ES-I3 (cell line): ENCODE measurements at regions not wholly inside any gene's neighbourhood (a gene's known extent, or its start where the extent isn't known, plus 50 kb on each side); places are given as distances from the start of the nearest gene placed in this dataset.

Experiments used
- H3K36me3 ChIP-seq: 2 replicates; pipeline ENCODE4 v1.6.1; 2013; ENCODE audit warnings: mild to moderate bottlenecking, low read length, control low read depth, moderate library complexity; ENCODE audit not compliant: insufficient read depth
- H3K4me1 ChIP-seq: 2 replicates; pipeline ENCODE4 v1.6.1; 2013; ENCODE audit warnings: mild to moderate bottlenecking, control low read depth, low read length; ENCODE audit not compliant: insufficient read depth
- H3K9ac ChIP-seq: 2 replicates; pipeline ENCODE4 v1.6.1; 2013; ENCODE audit warnings: low read depth, mild to moderate bottlenecking, low read length, moderate library complexity
- H3K9me3 ChIP-seq: 2 replicates; pipeline ENCODE4 v1.6.1; 2013; ENCODE audit warnings: mild to moderate bottlenecking, low read length, moderate library complexity; ENCODE audit not compliant: control insufficient read depth, insufficient read depth

GRCh38 chr1:81230983-81231728 lies 569.6 kb upstream of the ADGRL2 start:
- H3K36me3 ChIP-seq: no peaks in the 10 kb centered on the region
- peaks cover 24% of the 10 kb centered on the region for H3K4me1 ChIP-seq
- H3K9ac ChIP-seq: no peak overlapping the region
- H3K9me3 ChIP-seq: no peaks in the 10 kb centered on the region

GRCh38 chr1:81228926-81229325 lies 571.8 kb upstream of the ADGRL2 start:
- Histone ChIP-seq H3K4me1 (peaks cover 29% of the 10 kb centered on the region), H3K36me3 (no peaks in the 10 kb centered on the region), H3K9ac (no peak overlapping the region), H3K9me3 (no peaks in the 10 kb centered on the region)

GRCh38 chr1:81226603-81226928 lies 574.2 kb upstream of the ADGRL2 start:
- Histone ChIP-seq H3K9me3 (no peaks in the 10 kb centered on the region), H3K36me3 (no peaks in the 10 kb centered on the region; the same call in 1 of the 2 replicates), H3K9ac (no peak overlapping the region), H3K4me1 (peaks cover 18% of the 10 kb centered on the region)

GRCh38 chr1:81225789-81226602 lies 574.7 kb upstream of the ADGRL2 start:
- Histone ChIP-seq H3K36me3 (no peaks in the 10 kb centered on the region; the same call in 1 of the 2 replicates), H3K9ac (no peak overlapping the region), H3K4me1 (peaks cover 12% of the 10 kb centered on the region; the same call in 1 of the 2 replicates), H3K9me3 (no peaks in the 10 kb centered on the region)

GRCh38 chr1:81224222-81224621 lies 576.5 kb upstream of the ADGRL2 start:
- Histone ChIP-seq H3K9ac (no peak overlapping the region), H3K36me3 (no peaks in the 10 kb centered on the region; the same call in 1 of the 2 replicates), H3K4me1 (peaks cover 12% of the 10 kb centered on the region; the same call in 1 of the 2 replicates), H3K9me3 (no peaks in the 10 kb centered on the region)

GRCh38 chr1:81221564-81221963 lies 579.2 kb upstream of the ADGRL2 start:
- no peaks in the 10 kb centered on the region; the same call in 1 of the 2 replicates for H3K36me3 ChIP-seq
- peaks cover 14% of the 10 kb centered on the region; the same call in 1 of the 2 replicates for H3K4me1 ChIP-seq
- no peaks in the 10 kb centered on the region for H3K9me3 ChIP-seq
- H3K9ac ChIP-seq: no peak overlapping the region

GRCh38 chr1:81220614-81221071 lies 580.1 kb upstream of the ADGRL2 start:
- Histone ChIP-seq H3K9me3 (no peaks in the 10 kb centered on the region), H3K36me3 (no peaks in the 10 kb centered on the region; the same call in 1 of the 2 replicates), H3K9ac (no peak overlapping the region), H3K4me1 (peaks cover 8% of the 10 kb centered on the region; the same call in 1 of the 2 replicates)

GRCh38 chr1:81217058-81217457 lies 583.7 kb upstream of the ADGRL2 start:
- H3K9ac ChIP-seq: no peak overlapping the region
- peaks cover 26% of the 10 kb centered on the region for H3K4me1 ChIP-seq
- H3K9me3 ChIP-seq: no peaks in the 10 kb centered on the region
- H3K36me3 ChIP-seq: no peaks in the 10 kb centered on the region; the same call in 1 of the 2 replicates

GRCh38 chr1:81213279-81213678 lies 587.5 kb upstream of the ADGRL2 start:
- Histone ChIP-seq H3K9me3 (no peaks in the 10 kb centered on the region), H3K9ac (peak overlapping the region; percentile 19), H3K36me3 (no peaks in the 10 kb centered on the region), H3K4me1 (peaks cover 29% of the 10 kb centered on the region)

GRCh38 chr1:81209461-81209860 lies 591.3 kb upstream of the ADGRL2 start:
- peaks cover 32% of the 10 kb centered on the region for H3K4me1 ChIP-seq
- no peak overlapping the region for H3K9ac ChIP-seq
- no peaks in the 10 kb centered on the region for H3K9me3 ChIP-seq
- H3K36me3 ChIP-seq: no peaks in the 10 kb centered on the region

- no peaks in the 10 kb centered on the region for H3K9me3 ChIP-seq
- H3K9ac ChIP-seq: no peak overlapping the region
- peaks cover 25% of the 10 kb centered on the region for H3K4me1 ChIP-seq
- no peaks in the 10 kb centered on the region for H3K36me3 ChIP-seq
Measured at GRCh38 chr1:81208441-81208840, 592.3 kb upstream of the ADGRL2 start.

GRCh38 chr1:81205956-81206355 lies 594.8 kb upstream of the ADGRL2 start:
- H3K36me3 ChIP-seq: no peaks in the 10 kb centered on the region
- peaks cover 9% of the 10 kb centered on the region; the same call in 1 of the 2 replicates for H3K4me1 ChIP-seq

GRCh38 chr1:81201779-81202178 lies 599.0 kb upstream of the ADGRL2 start:
- Histone ChIP-seq H3K36me3 (no peaks in the 10 kb centered on the region), H3K9ac (no peak overlapping the region), H3K4me1 (peaks cover 9% of the 10 kb centered on the region; the same call in 1 of the 2 replicates), H3K9me3 (no peaks in the 10 kb centered on the region)

More at GRCh38 chr1:81205956-81206355, 594.8 kb upstream of the ADGRL2 start:
- no peaks in the 10 kb centered on the region for H3K9me3 ChIP-seq
- H3K9ac ChIP-seq: no peak overlapping the region

GRCh38 chr1:81197591-81197990 lies 603.1 kb upstream of the ADGRL2 start:
- H3K9me3 ChIP-seq: peaks cover 3% of the 10 kb centered on the region; the same call in 1 of the 2 replicates
- H3K9ac ChIP-seq: no peak overlapping the region
- H3K4me1 ChIP-seq: no peaks in the 10 kb centered on the region
- no peaks in the 10 kb centered on the region; the same call in 1 of the 2 replicates for H3K36me3 ChIP-seq
